EH (cell line): ENCODE measurements at regions not wholly inside any gene's neighbourhood (a gene's known extent, or its start where the extent isn't known, plus 50 kb on each side); places are given as distances from the start of the nearest gene placed in this dataset.
A peak's percentile ranks its signal among the peaks of the same experiment; 100 is the strongest.
"Not testable (repeated sequence)": the region's sequence is repeated elsewhere in the genome, so short reads cannot be mapped to it uniquely, and the experiment has no call there.

Experiments used
- DNase-seq: peaks from one replicate; pipeline ENCODE4 v3.0.0-alpha.2; 2015; ENCODE audit warnings: low read depth

DNA sequence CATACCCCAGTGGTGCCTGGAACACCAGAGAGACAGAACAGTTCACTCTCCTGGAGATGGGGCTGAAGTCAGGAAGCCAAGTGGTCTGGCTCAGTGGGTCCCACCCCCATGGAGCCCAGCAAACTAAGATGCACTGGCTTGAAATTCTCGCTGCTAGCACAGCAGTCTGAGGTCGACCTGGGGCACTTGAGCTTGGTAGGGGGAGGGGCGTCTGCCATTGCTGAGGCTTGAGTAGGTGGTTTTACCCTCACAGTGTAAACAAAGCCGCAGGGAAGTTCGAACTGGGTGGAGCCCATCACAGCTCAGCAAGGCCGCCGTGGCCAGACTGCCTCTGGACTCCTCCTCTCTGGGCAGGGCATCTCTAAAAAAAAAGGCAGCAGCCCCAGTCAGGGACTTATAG lies 272.0 kb downstream of the KLF13 start:
- DNase-seq = no peak

DNA sequence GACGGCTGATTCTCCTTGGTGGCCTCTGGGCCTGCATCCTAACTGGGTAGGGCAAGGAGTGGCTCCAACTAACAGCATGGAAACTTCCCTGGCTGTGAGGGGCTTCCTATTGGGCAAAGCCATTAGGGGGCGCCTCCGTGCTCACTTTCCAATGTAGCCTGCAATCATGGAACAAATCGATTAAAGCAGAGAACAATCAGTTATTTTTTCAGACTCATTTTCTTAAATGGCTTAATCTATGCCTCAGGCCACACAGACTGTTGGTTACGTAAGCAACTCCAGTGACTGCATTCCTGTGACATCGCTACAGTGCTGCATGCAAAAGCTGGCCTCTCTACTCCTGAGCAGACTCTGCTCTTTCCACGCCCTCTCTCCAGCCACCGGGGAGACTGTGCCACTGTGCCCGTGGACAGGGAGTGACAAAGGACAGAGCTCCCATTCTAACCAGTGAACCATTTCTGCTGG lies 278.9 kb downstream of the KLF13 start:
- peak; percentile 72 for DNase-seq

DNA sequence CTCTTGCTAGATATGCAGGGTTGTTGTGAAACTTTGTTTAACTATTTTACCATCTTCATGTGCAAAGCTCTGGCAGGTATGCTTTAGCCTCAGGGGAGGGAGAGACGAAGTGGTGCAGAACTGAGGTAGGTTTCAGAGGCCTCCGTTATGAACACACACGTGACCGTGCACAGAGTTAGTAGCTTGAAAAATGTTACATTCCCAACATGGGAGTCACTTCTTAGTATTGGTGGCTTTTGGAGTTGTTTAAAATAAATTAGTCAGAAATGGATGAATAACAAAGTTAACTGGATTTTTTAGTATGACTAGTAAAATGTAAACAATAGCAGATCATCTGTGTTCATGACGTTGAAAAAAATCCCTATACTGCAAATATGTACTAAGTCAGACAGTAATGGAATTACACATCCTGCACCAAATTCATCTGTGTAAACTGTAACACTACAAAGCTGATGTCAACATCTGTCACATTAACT lies 279.6 kb downstream of the KLF13 start:
- peak; percentile 80 for DNase-seq

DNA sequence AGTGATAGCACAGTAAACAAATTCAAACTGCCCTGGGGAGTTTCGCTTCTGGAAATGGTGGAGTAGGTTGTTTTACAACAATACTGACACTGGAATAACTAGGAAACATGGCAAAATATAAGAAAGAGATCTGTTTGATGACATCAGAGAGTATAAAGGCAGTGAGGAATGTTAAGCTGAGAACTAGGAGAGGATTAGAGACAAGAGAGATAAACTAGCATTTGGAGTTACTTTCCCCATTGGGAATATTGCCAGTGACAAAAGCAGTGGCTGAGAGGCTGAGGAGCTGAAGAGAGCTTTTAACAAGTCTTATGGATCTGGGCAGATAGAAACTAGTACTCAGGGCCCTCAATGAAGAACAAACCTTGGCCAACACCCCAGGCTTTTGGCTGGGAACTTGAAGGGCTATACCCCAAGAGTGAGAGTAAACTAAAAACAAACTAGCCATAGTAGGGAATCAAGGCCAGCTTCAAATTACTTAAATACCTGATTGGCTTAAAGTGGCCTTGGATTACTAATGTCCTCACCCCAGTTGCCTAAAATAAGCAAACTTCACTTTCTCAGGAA lies 280.4 kb downstream of the KLF13 start:
- peak; percentile 27 for DNase-seq

DNA sequence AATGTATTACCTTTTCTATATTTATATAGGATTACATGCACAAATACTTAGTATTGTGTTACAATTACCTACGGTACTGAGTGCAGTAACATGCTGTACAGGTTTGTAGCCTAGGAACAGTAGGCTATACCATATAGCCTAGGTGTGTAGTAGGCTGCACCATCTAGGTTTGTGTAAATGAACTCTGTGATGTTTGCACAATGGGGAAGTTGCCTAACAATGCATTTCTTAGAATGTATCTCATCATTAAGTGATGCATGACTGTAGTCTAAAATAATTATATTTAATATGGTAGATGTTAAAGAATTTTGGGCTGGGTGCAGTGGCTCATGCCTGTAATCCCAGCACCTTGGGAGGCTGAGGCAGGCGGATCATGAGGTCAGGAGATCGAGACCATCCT lies 281.0 kb downstream of the KLF13 start:
- DNase-seq = no peak

DNA sequence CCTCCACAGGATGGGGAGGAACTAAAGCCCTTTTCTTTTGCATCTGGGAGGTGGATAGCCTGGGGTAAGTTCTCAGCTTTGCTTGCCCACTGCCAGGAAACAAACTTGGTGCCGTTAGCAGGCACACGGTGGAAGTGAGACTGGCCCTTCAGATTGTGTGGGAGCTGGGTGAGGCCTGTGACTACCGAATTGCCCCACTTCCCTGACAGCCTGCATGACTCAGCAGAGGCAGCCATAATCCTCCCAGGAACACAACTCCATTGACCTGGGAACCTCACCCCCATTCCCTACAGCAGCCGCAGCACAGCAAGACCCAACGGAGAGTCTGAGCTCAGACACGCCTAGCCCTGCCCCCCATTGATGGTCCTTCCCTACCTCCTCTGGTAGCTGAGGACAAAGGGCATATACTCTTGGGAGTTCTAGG lies 282.6 kb downstream of the KLF13 start:
- no peak for DNase-seq

DNA sequence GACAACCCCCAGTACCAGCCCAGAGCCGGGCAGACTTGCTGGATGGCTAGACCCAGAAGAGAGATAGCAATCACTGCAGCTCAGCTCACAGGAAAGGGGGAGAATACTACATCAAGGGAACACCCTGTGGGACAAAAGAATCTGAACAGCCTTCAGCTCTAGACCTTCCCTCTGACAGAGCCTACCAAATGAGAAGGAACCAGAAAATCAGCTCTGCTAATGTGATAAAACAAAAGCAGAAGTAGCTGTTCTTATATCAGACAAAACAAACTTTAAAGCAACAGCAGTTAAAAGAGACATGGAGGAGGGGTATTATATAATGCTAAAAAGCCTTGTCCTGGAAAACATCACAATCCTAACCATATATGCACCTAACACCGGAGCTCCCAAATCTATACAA lies 283.3 kb downstream of the KLF13 start:
- no peak for DNase-seq

DNA sequence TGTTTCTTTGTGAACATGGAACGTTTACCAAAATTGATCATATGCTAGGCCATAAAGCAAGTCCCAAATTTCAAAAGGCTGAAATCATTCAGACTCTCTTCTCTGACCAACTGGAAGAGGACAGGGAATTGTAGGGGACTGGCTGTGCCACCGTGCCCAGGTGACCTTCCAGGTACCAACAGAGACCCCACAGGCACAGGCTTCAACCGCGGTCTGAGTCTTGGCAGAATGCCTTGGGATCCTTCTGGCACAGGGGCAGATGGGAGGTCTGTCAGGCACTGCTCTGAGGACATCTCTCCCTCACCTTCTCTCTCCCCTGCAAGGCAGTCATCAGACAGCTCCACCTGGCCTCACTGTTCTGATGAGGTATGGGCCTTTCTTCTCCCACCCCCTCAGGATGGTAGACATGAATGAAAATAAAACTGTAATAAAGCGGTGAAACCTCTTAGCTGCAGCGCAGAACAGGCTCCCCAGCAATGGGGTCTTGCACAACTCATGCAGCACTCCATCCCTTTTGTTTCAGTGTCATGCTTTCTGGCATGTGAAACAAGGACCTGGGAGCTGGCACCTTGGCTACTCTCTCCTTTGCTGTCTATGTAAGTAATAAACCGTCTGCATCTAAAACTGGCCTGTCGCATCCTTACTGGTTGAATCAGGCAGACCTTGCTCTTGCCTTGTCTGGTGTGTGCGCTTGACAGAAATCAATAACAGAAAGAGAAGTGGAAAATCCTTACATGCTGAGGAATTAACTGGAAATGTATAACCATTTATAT lies 289.2 kb downstream of the KLF13 start:
- DNase-seq = no peak

DNA sequence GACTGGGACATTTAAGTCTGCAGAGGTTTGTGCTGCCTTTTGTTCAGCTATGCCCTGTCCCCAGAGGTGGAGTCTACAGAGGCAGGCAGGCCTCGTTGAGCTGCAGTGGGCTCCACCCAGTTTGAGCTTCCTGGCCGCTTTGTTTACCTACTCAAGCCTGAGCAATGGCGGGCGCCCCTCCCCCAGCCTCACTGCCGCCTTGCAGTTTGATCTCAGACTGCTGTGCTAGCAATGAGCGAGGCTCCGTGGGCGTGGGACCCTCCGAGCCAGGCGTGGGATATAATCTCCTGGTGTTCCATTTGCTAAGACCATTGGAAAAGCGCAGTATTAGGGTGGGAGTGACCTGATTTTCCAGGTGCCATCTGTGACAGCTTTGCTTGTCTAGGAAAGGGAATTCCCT lies 296.7 kb downstream of the KLF13 start:
- not testable (repeated sequence) for DNase-seq

DNA sequence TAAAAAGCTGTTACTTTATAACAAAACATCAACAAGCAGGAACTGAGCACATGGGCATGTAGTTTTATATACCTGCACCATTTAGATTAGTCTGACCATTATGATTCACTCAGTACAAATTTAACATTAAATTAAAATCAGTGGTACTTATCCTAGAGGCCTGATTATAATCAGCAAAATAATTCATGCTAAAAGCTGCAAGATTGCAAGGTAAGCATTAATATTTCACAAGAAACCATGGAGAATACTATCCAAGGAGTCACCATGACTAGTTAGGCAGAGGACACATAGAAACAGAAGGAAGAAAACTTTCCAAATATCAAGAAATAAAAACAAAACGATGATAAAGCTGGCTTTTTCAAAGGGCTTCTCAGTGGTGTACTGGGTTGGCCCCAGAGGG lies 297.5 kb downstream of the KLF13 start:
- not testable (repeated sequence) for DNase-seq

DNA sequence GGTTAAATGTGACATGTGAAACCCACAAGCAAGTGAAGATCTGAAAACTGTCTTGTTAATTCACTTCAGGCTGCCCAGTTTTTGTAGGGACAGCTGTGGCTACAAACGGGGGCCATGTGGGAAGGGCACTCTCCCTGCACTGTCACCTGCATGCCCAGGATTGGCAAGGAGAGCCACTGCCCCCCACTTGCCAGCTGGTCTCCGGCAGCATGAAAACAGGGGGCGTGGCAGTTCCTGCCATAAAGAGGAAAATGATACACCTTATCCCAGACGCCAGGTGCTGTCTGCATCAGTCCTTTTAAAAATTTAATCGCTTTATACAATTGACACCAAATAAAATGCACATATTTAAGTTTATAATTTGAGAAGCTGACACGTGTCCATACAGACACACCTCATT lies 309.1 kb downstream of the KLF13 start:
- not testable (repeated sequence) for DNase-seq

DNA sequence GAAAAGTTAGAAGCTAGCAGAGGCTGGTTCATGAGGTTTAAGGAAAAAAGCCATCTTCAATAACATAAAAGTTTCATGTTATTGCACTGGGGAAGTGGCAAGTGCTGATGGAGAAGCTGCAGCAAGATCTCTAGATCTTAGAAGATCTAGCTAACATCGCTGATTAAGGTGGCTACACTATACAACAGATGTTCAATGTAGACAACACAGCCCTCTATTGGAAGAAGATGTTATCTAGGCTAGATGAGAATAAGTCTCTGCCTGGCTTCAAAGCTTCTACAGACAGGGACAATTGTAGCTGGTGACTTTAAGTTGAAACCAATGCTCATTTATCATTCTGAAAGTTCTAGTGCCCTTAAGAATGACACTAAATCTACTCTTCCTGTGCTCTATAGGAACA lies 310.3 kb downstream of the KLF13 start:
- DNase-seq = not testable (repeated sequence)

DNA sequence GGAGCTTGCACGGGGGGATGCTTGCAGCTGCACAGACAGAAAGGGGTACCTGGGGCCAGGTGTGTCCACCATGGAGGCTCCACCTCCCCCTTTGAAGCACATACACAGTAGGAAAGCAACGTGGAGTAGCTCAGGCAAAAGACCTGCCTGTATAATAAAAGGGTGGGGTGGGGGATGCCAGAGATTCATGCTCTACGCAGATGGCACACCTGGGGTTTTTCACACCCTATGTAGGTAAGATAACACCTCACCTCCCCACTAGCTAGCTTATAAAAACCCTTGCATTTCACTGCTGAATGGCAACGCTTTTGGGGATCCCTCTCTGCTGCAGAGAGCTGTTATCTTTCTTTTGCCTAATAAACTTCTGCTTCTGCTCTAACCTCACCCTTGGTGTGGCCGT lies 317.3 kb downstream of the KLF13 start:
- not testable (repeated sequence) for DNase-seq

DNA sequence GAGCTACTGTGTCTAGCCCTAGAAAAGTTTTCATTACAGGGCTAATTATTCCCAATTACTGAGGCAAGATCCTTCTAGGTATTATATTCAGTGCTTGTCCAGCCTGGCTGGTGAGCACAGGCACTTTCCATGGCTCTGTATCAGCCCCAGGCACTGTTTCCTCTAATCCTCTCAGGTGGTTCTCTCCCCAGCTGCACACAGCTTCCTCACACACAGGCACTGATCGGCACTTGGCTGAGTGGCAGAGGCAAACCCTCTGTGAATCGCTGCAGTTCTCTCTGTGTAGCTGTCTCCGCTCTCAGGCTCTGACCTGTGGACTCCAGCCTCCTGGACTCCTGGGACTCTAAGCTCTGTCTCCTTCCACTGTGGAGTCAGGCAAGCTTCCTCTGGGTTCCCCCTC lies 318.1 kb downstream of the KLF13 start:
- DNase-seq = not testable (repeated sequence)

DNA sequence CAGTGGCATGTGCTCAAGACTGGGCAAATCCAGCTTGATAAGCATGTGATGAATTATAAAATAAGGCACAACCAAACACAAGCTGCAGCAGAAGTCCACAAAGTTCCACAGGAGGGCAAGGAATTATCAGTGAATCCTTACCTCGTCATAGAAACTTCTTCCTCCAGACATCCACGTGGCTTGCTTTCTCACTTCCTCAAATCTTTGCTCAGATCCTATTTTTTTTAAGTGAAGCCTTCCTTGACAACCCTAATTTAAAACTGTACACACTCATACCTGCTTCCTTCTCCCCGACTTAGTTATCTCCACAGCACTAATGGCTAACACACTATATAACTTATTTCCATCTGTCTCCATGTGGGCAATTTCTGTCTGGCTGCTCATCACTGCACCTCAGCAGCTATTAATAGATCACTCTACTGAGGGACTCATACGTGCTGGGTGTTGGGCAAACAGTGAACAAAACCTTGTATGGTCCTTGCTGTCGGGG lies 320.7 kb downstream of the KLF13 start:
- not testable (repeated sequence) for DNase-seq

DNA sequence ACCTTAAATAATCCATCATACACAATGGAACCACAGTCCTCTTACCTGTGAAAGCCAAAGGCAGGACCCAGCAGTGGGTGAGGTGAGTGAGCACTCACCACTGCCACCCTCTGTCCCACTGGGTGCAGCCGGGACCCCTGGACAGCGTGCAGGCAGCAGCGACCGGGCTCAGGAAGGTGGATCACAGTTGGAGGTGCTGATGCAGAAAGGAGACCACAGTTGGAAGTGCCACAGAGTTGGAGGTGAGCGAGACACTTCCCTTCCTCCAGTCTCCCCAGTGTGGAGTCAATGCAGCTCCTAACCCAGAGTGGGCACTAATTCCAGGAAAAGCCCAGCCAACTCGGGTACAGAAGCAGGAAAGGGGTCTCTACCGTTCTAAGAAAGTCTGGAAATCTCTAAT lies 323.0 kb downstream of the KLF13 start:
- not testable (repeated sequence) for DNase-seq

DNA sequence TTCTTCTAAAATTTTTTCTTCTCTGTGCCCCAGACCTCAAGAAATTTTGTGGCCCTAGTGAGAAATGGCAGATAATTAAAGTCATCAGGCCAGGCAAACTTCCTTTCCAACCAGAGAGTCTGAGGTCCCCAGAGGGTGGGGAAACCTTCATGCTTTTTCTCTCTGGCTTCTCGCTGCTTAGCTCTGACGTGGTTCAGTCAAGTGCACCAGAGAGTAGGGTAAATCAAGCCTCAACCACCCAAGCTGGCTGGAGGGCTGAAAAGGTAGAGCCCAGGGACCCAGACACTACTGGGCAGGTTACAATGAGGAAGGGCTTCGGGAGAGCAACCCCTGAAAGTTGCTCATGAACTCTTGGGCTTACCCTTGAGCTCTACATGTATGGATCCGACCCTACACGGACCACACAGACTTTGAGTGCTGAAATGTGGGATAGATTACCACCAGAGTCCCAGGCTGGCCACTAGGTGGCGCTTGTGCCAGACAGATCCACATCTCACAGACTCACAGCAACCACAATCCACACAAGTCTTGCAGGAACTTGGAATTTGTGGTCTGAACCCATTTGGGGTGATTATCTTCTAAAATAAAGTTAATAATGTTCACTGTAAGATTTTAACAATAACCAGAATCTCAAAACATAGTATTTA lies 323.5 kb downstream of the KLF13 start:
- not testable (repeated sequence) for DNase-seq

DNA sequence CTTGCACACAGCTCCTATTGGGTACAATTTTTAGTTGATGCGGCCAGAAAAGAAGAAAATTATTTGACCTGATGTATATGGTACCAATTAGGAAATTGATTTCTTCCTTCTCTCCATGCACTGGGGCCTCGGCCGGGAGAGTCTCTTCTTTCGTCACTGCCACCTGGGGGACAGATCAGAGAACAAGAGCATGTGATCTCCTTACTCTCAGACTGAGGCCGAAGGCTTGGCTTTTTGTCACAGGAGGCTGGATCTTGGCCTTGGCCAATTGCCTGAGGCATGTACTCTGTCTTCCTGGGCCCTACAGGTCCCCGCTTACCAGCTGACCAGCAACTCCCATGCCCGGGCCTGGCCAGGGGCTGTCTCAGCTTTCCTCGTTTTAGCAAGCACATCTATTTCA lies 330.3 kb downstream of the KLF13 start:
- not testable (repeated sequence) for DNase-seq

DNA sequence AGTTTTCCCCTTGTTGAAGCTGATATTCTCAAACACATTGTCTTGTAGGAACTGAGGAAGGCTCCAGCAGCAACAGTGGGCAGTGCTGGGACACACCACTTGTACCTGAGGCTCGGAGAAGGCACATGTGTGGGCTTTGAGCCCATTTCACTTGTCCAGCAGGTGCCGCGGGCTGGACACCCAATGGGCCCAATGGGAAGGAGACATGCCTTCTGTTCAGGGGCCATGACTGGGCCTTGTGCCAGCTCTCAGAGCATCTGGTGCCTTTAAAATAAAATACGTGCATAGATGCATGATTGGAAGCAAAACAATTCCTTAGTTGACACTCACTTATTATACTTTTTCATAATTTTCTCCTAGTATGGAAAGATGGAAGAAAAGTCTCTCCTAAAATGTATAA lies 334.2 kb downstream of the KLF13 start:
- no peak for DNase-seq

DNA sequence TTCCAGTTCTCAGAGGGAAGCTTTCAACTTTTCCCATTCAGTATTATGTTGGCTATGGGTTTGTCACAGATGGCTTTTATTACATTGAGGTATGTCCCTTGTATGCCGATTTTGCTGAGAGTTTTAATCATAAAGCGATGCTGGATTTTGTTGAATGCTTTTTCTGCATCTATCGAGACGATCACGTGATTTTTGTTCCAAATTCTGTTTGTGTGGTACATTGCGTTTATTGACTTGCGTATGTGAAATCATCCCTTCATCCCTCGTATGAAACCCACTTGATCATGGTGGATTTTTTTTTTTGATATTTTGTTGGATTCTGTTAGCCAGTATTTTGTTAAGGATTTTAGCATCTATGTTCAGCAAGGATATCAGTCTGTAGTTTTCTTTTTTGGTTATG lies 339.1 kb downstream of the KLF13 start:
- DNase-seq = not testable (repeated sequence)

DNA sequence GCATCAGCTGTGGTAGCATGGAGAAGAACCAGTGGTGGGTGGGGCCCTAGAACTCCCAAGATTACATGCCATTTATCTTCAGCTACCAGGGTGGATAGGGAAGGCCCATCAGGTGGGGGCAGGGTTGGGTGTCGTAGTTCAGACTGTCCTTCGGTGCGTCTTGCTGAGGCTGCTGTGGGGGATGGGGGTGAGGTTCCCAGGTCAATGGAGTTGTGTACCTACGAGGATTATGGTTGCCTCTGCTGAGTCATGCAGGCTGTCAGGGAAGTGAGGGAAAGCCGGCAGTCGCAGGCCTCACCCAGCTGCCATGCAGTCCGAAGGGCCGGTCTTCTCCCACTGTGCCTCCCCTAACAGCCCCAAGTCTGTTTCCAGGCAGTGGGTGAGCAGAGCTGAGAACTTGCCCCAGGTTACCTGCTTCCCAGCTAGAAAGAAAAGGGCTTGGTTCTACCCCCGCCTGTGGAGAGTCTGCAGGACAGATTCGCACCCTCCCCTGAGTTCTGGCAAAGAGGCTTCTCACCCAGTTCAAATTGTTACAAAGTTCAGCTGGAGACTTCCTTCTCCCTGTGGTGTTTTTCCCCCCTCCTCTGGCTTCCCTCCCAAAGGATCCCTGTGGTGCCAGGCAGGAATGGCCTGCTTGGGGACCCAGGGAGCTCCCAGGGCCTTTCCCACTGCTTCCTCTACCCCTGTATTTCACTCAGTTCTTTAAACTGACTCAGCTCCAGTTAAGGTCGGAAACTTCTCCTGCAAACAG lies 342.7 kb downstream of the KLF13 start:
- DNase-seq = not testable (repeated sequence)

DNA sequence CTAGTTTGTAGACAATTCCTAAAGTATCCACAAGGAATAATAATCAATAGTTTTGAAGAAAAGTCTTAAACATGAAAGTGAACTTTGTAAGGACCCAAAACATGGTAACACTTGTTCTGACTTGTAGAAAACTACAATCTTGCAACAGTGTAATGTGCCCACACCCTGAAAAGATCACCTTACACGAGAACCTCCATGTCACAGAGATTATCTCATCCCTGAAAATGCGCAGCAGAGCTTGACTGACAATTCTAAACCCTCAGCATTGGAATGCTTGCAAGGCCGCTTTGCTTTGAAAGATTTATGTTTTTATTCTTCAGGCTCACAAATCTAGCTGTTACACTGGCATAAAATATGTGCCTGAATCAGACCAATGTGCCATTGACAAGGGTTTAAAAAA lies 346.6 kb downstream of the KLF13 start:
- DNase-seq = not testable (repeated sequence)
